Neutrophil (primary cell): ENCODE measurements at regions not wholly inside any gene's neighbourhood (a gene's known extent, or its start where the extent isn't known, plus 50 kb on each side); places are given as distances from the start of the nearest gene placed in this dataset.
"Not testable (repeated sequence)": the region's sequence is repeated elsewhere in the genome, so short reads cannot be mapped to it uniquely, and the experiment has no call there.

Source experiments
- H3K27ac ChIP-seq: fragments of 200-600 bp; sonication (generic); 2 replicates; pipeline ENCODE4 v1.5.1; 2016; ENCODE audit warnings: mild to moderate bottlenecking, moderate library complexity
- H3K27me3 ChIP-seq: fragments of 200-600 bp; sonication (generic); 2 replicates; pipeline ENCODE4 v1.6.0; 2016; ENCODE audit warnings: mild to moderate bottlenecking
- H3K36me3 ChIP-seq: fragments of 200-600 bp; sonication (generic); 2 replicates; pipeline ENCODE4 v1.5.1; 2017
- H3K4me1 ChIP-seq, 2 experiments: fragments of 200-600 bp in 1 of 2; sonication (generic) in 1 of 2; 1 replicate in 1 of 2; 2 replicates in 1 of 2; pipeline versions ENCODE4 v1.5.1 to v1.6.1; 2013 to 2016; ENCODE audit warnings: low read depth in 1 of 2, low read length in 1 of 2, mild to moderate bottlenecking in 1 of 2, moderate library complexity in 1 of 2; ENCODE audit not compliant: control insufficient read depth in 1 of 2, insufficient read depth in 1 of 2
- H3K4me3 ChIP-seq, 2 experiments: fragments of 200-600 bp in 1 of 2; sonication (generic) in 1 of 2; 1 replicate in 1 of 2; 2 replicates in 1 of 2; pipeline ENCODE4 v1.5.1; 2013 to 2016; ENCODE audit warnings: low read depth in 1 of 2, low read length in 1 of 2, mild to moderate bottlenecking in 1 of 2, moderate library complexity in 1 of 2
- H3K9me3 ChIP-seq: fragments of 200-600 bp; sonication (generic); 2 replicates; pipeline ENCODE4 v1.5.1; 2016
- TF ChIP-seq, protein P1 (sequence below): fragments of 200-600 bp; sonication (generic); IDR thresholded peaks from 2 replicates; pipeline ENCODE4 v1.5.1; 2016; ENCODE audit warnings: antibody characterized with exemption

- no peaks in the 10 kb centered on the region for H3K4me1 ChIP-seq
- TF ChIP-seq, protein P1, sequence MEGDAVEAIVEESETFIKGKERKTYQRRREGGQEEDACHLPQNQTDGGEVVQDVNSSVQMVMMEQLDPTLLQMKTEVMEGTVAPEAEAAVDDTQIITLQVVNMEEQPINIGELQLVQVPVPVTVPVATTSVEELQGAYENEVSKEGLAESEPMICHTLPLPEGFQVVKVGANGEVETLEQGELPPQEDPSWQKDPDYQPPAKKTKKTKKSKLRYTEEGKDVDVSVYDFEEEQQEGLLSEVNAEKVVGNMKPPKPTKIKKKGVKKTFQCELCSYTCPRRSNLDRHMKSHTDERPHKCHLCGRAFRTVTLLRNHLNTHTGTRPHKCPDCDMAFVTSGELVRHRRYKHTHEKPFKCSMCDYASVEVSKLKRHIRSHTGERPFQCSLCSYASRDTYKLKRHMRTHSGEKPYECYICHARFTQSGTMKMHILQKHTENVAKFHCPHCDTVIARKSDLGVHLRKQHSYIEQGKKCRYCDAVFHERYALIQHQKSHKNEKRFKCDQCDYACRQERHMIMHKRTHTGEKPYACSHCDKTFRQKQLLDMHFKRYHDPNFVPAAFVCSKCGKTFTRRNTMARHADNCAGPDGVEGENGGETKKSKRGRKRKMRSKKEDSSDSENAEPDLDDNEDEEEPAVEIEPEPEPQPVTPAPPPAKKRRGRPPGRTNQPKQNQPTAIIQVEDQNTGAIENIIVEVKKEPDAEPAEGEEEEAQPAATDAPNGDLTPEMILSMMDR, result no peak
- no peak overlapping the region for H3K4me3 ChIP-seq
- H3K9me3 ChIP-seq, result no peaks in the 10 kb centered on the region
- no peak overlapping the region for H3K27ac ChIP-seq
- H3K27me3 ChIP-seq, result no peaks in the 10 kb centered on the region
- peaks cover 9% of the 10 kb centered on the region for H3K36me3 ChIP-seq
Observed at GRCh38 chr2:144004742-144005141, 515.2 kb downstream of the ZEB2 start.

DNA sequence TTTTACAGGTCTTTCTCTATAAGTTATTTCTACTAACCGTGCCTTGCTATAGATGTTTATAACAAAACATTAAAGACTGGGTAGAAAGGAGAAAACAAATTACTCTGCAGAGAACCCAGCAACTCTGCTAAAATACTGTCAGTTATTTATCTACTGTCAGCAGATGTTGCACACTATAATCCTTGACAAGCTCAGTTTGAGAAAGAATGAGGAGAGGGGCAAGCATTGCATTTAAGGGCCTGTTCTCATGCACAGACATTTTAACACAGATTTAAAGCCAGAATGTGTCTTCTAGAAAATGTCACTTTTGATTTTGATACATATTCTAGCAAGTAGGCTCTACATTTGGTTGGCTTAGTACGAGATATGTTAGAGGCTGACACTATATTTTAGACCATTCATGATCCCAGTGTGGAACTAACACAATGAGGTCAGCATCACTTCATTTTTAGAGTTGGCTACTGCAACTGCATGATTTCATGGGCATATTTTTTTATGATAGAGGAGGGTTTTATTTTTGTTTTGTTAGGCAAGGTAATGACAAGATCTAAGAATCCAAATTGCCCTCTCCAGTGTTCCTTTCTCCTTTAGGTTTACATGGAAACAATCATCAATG lies 516.4 kb downstream of the ZEB2 start:
- Histone ChIP-seq H3K27me3 (no peaks in the 10 kb centered on the region), H3K36me3 (peaks cover 9% of the 10 kb centered on the region), H3K4me3 (no peak overlapping the region), H3K27ac (no peak overlapping the region), H3K4me1 (no peaks in the 10 kb centered on the region), H3K9me3 (no peaks in the 10 kb centered on the region)
- TF ChIP-seq, protein P1, result no peak

GRCh38 chr2:143996974-143997373 lies 522.9 kb downstream of the ZEB2 start:
- Histone ChIP-seq H3K27ac (no peak overlapping the region), H3K27me3 (no peaks in the 10 kb centered on the region), H3K4me1 (no peaks in the 10 kb centered on the region), H3K36me3 (no peaks in the 10 kb centered on the region), H3K9me3 (no peaks in the 10 kb centered on the region), H3K4me3 (no peak overlapping the region)
- TF ChIP-seq, protein P1, result no peak

DNA sequence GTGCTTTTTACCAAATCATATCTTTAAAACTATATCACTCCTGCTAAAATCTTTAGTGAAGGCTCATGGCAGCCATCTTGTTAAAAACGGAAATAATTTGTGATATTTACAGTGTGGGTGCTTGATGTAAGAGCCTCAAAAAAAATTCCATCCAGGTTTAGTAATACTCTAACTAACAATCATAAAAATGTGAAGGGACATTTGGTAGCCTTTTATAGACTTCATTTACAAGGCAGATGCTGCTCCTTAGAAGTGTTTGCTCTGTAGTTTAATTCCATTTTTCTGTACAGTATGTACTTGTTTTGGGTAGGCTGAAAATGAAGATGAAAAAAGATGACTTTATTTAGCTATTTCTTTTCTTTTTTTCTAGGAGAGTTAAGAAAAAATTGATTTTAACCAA lies 525.0 kb downstream of the ZEB2 start:
- no peak overlapping the region for H3K4me3 ChIP-seq
- TF ChIP-seq, protein P1, result no peak
- no peak overlapping the region for H3K27ac ChIP-seq
- no peaks in the 10 kb centered on the region for H3K4me1 ChIP-seq
- no peaks in the 10 kb centered on the region for H3K27me3 ChIP-seq
- H3K36me3 ChIP-seq, result no peaks in the 10 kb centered on the region
- no peaks in the 10 kb centered on the region for H3K9me3 ChIP-seq

DNA sequence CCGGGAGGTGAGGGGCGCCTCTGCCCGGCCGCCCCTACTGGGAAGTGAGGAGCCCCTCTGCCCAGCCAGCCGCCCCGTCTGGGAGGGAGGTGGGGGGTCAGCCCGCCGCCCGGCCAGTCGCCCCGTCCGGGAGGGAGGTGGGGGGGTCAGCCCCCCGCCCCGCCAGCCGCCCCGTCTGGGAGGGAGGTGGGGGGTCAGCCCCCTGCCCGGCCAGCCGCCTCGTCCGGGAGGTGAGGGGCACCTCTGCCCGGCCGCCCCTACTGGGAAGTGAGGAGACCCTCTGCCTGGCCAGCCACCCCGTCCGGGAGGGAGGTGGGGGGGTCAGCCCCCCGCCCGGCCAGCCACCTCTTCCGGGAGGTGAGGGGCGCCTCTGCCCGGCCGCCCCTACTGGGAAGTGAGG lies 528.3 kb downstream of the ZEB2 start:
- H3K27ac ChIP-seq, H3K4me3 ChIP-seq, H3K4me1 ChIP-seq, H3K36me3 ChIP-seq, H3K27me3 ChIP-seq, H3K9me3 ChIP-seq: not testable (repeated sequence)

GRCh38 chr2:143988082-143988481 lies 531.8 kb downstream of the ZEB2 start:
- Histone ChIP-seq H3K4me1 (no peaks in the 10 kb centered on the region), H3K9me3 (no peaks in the 10 kb centered on the region), H3K4me3 (no peak overlapping the region), H3K27me3 (no peaks in the 10 kb centered on the region), H3K36me3 (no peaks in the 10 kb centered on the region), H3K27ac (no peak overlapping the region)
- TF ChIP-seq, protein P1, result no peak
